Uterus (tissue), 3 donors: ENCODE measurements at regions not wholly inside any gene's neighbourhood (a gene's known extent, or its start where the extent isn't known, plus 50 kb on each side); places are given as distances from the start of the nearest gene placed in this dataset.

ENCODE experiments used
- DNase-seq, 2 donors: peaks; one replicate each; pipeline ENCODE4 v3.0.0-alpha.2; 2019 to 2020
- H3K27ac ChIP-seq, 2 donors: fragments of 200-600 bp; sonication (generic); 1 replicate in 1 of 2; 2 replicates in 1 of 2; pipeline ENCODE4 v1.5.1; 2016 to 2018
- H3K27me3 ChIP-seq, 2 donors: fragments of 200-600 bp; sonication (generic); one replicate each; pipeline ENCODE4 v1.5.1; 2018 to 2019; ENCODE audit warnings: control low read depth in 1 of 2
- H3K36me3 ChIP-seq, 2 donors: fragments of 200-600 bp; sonication (generic); one replicate each; pipeline ENCODE4 v1.5.1; 2019; ENCODE audit warnings: control low read depth in 1 of 2
- H3K4me1 ChIP-seq, 2 donors: fragments of 200-600 bp; sonication (generic); one replicate each; pipeline ENCODE4 v1.5.1; 2018 to 2019; ENCODE audit warnings: control low read depth in 1 of 2
- H3K4me3 ChIP-seq, 2 donors: fragments of 200-600 bp; sonication (generic); 1 replicate in 1 of 2; 2 replicates in 1 of 2; pipeline ENCODE4 v1.5.1; 2018 to 2019; ENCODE audit warnings: mild to moderate bottlenecking in 1 of 2
- H3K9me3 ChIP-seq, 2 donors: fragments of 200-600 bp; sonication (generic); one replicate each; pipeline ENCODE4 v1.5.1; 2019; ENCODE audit warnings: control low read depth in 1 of 2
- CTCF ChIP-seq, 4 experiments: fragments of 200-600 bp in 2 of 4; fragments of 450-650 bp in 2 of 4; sonication (generic) in 2 of 4; IDR thresholded peaks; one replicate each; pipeline ENCODE4 v1.5.1; 2016 to 2019; ENCODE audit warnings: antibody characterized with exemption in 4 of 4, mild to moderate bottlenecking in 2 of 4, moderate library complexity in 1 of 4
- POLR2A ChIP-seq, 2 donors: fragments of 450-650 bp; IDR thresholded peaks; one replicate each; pipeline ENCODE4 v1.6.1; 2016; ENCODE audit warnings: antibody characterized with exemption in 2 of 2, mild to moderate bottlenecking in 1 of 2, moderate library complexity in 1 of 2
- intact Hi-C: fragments of 100-400 bp; cut with DNase I; formaldehyde crosslinking; loops from one replicate; pipeline ENCODE4 v1.15.1; 2023; ENCODE audit warnings: low total_unique reads
- donor health status: DM: yes; HTN: yes; CAD: no.

GRCh38 chr5:77877516-77878355 is 101.6 kb upstream of the TBCA start:
- H3K9me3 ChIP-seq: no peaks in the 10 kb centered on the region
- no peak overlapping the region for H3K27ac ChIP-seq
- DNase-seq: no peak
- H3K4me1 ChIP-seq: no peaks in the 10 kb centered on the region
- intact Hi-C loops: no loop called here
- TF ChIP-seq CTCF (IDR thresholded peaks at IDR 0.05) (no peak), POLR2A (IDR thresholded peaks at IDR 0.05) (no peak)
- H3K27me3 ChIP-seq: no peaks in the 10 kb centered on the region
- H3K36me3 ChIP-seq: no peaks in the 10 kb centered on the region
- no peak overlapping the region for H3K4me3 ChIP-seq

GRCh38 chr5:77876862-77877502 is 100.8 kb upstream of the TBCA start:
- DNase-seq: no peak
- intact Hi-C loops: no loop called here
- Histone ChIP-seq H3K4me1 (no peaks in the 10 kb centered on the region), H3K4me3 (no peak overlapping the region), H3K36me3 (no peaks in the 10 kb centered on the region), H3K27ac (no peak overlapping the region), H3K9me3 (no peaks in the 10 kb centered on the region), H3K27me3 (no peaks in the 10 kb centered on the region)
- TF ChIP-seq POLR2A (IDR thresholded peaks at IDR 0.05) (no peak), CTCF (IDR thresholded peaks at IDR 0.05) (no peak)

GRCh38 chr5:77876316-77876715 is 100.2 kb upstream of the TBCA start:
- Histone ChIP-seq H3K9me3 (no peaks in the 10 kb centered on the region), H3K4me1 (no peaks in the 10 kb centered on the region), H3K36me3 (no peaks in the 10 kb centered on the region), H3K27me3 (no peaks in the 10 kb centered on the region), H3K27ac (no peak overlapping the region), H3K4me3 (no peak overlapping the region)
- intact Hi-C loops: no loop called here
- TF ChIP-seq POLR2A (IDR thresholded peaks at IDR 0.05) (no peak), CTCF (IDR thresholded peaks at IDR 0.05) (no peak)
- DNase-seq: no peak

- intact Hi-C loops: no loop called here
- H3K27me3 ChIP-seq: no peaks in the 10 kb centered on the region
- H3K4me1 ChIP-seq: no peaks in the 10 kb centered on the region
- no peak for DNase-seq
- no peak overlapping the region for H3K4me3 ChIP-seq
- no peaks in the 10 kb centered on the region for H3K9me3 ChIP-seq
- TF ChIP-seq CTCF (IDR thresholded peaks at IDR 0.05) (no peak), POLR2A (IDR thresholded peaks at IDR 0.05) (no peak)
- H3K36me3 ChIP-seq: no peaks in the 10 kb centered on the region
- H3K27ac ChIP-seq: no peak overlapping the region
Measured at GRCh38 chr5:77874691-77875090, 98.6 kb upstream of the TBCA start.

GRCh38 chr5:77873239-77873638 is 97.1 kb upstream of the TBCA start:
- Histone ChIP-seq H3K36me3 (no peaks in the 10 kb centered on the region), H3K27ac (no peak overlapping the region), H3K27me3 (no peaks in the 10 kb centered on the region), H3K4me3 (no peak overlapping the region), H3K4me1 (no peaks in the 10 kb centered on the region), H3K9me3 (no peaks in the 10 kb centered on the region)
- no peak for TF ChIP-seq CTCF (IDR thresholded peaks at IDR 0.05)
- TF ChIP-seq POLR2A (IDR thresholded peaks at IDR 0.05): no peak
- DNase-seq: no peak
- intact Hi-C loops: no loop called here
